GM23338 (cell line): ENCODE measurements at regions not wholly inside any gene's neighbourhood (a gene's known extent, or its start where the extent isn't known, plus 50 kb on each side); places are given as distances from the start of the nearest gene placed in this dataset.

Experiments
- ATAC-seq: fragments of 200-7000 bp; cut with Tn5 transposase; 3 replicates; pipeline ENCODE4 v1.9.1; 2020
- DNase-seq: peaks from one replicate; pipeline ENCODE4 v3.0.0-alpha.2; 2015; ENCODE audit warnings: low spot score
- H2AFZ ChIP-seq: fragments of 200-600 bp; sonication (generic); 2 replicates; pipeline ENCODE4 v1.8.0; 2016; ENCODE audit warnings: antibody characterized with exemption, mild to moderate bottlenecking, moderate library complexity
- H3F3A ChIP-seq: fragments of 200-600 bp; sonication (generic); replicated peaks from 2 replicates; pipeline ENCODE4 v1.8.0; 2017; ENCODE audit warnings: antibody characterized with exemption, mixed run types, low read depth
- H3K27ac ChIP-seq: fragments of 200-600 bp; sonication (generic); 2 replicates; pipeline ENCODE4 v1.6.1; 2016; ENCODE audit warnings: low read depth
- H3K27me3 ChIP-seq: fragments of 200-600 bp; sonication (generic); 2 replicates; pipeline ENCODE4 v1.8.0; 2016; ENCODE audit warnings: mild to moderate bottlenecking, mixed run types, moderate library complexity; ENCODE audit not compliant: insufficient read depth
- H3K36me3 ChIP-seq: fragments of 200-600 bp; sonication (generic); 2 replicates; pipeline ENCODE4 v1.8.0; 2016; ENCODE audit warnings: mild to moderate bottlenecking; ENCODE audit not compliant: insufficient read depth
- H3K4me1 ChIP-seq: fragments of 200-600 bp; sonication (generic); 2 replicates; pipeline ENCODE4 v1.8.0; 2016; ENCODE audit warnings: mild to moderate bottlenecking, moderate library complexity; ENCODE audit not compliant: insufficient read depth
- H3K4me2 ChIP-seq: fragments of 200-600 bp; sonication (generic); 2 replicates; pipeline ENCODE4 v1.7.1; 2017; ENCODE audit warnings: mixed run types
- H3K4me3 ChIP-seq: fragments of 200-600 bp; sonication (generic); 2 replicates; pipeline ENCODE4 v1.6.1; 2016; ENCODE audit warnings: mixed run types
- H3K79me2 ChIP-seq: fragments of 200-600 bp; sonication (generic); replicated peaks from 2 replicates; pipeline ENCODE4 v1.8.0; 2017; ENCODE audit warnings: mild to moderate bottlenecking; ENCODE audit not compliant: insufficient read depth
- H3K9me2 ChIP-seq: fragments of 200-600 bp; sonication (generic); 2 replicates; pipeline ENCODE4 v1.8.0; 2017; ENCODE audit not compliant: insufficient read depth
- H4K20me1 ChIP-seq: fragments of 200-600 bp; sonication (generic); replicated peaks from 2 replicates; pipeline ENCODE4 v1.8.0; 2017; ENCODE audit warnings: mild to moderate bottlenecking; ENCODE audit not compliant: insufficient read depth
- H3K27ac Mint-ChIP-seq: 2 replicates; pipeline ENCODE4 v1.8.0; 2020; ENCODE audit warnings: inconsistent platforms, mild to moderate bottlenecking, moderate library complexity, mixed read lengths
- H3K27me3 Mint-ChIP-seq: 3 replicates; pipeline ENCODE4 v1.8.0; 2022; ENCODE audit warnings: low read depth, mild to moderate bottlenecking, moderate library complexity, mixed read lengths, inconsistent platforms; ENCODE audit not compliant: insufficient read depth, poor library complexity
- H3K36me3 Mint-ChIP-seq: 3 replicates; pipeline ENCODE4 v1.8.0; 2021; ENCODE audit warnings: low read depth, mild to moderate bottlenecking, inconsistent platforms, moderate library complexity, mixed read lengths
- H3K4me1 Mint-ChIP-seq: 3 replicates; pipeline ENCODE4 v1.8.0; 2020; ENCODE audit warnings: mild to moderate bottlenecking, inconsistent platforms, mixed read lengths
- H3K4me3 Mint-ChIP-seq: 3 replicates; pipeline ENCODE4 v1.8.0; 2021; ENCODE audit warnings: moderate library complexity, mild to moderate bottlenecking, inconsistent platforms, mixed read lengths
- H3K9me3 Mint-ChIP-seq: 3 replicates; pipeline ENCODE4 v1.8.0; 2020; ENCODE audit warnings: moderate library complexity, mild to moderate bottlenecking, inconsistent platforms, mixed read lengths
- CREB1 ChIP-seq: fragments of 250-450 bp; sonication (Bioruptor Pico); IDR thresholded peaks from 2 replicates; pipeline ENCODE4 v1.5.0; 2020; ENCODE audit warnings: low read depth, mild to moderate bottlenecking, moderate library complexity
- EZH2 ChIP-seq: fragments of 200-600 bp; sonication (generic); IDR thresholded peaks from one replicate; pipeline ENCODE4 v1.8.0; 2017; ENCODE audit warnings: antibody characterized with exemption, mild to moderate bottlenecking, low read depth; ENCODE audit not compliant: unreplicated experiment
- EZH2phosphoT487 ChIP-seq: fragments of 200-600 bp; sonication (generic); IDR thresholded peaks from one replicate; pipeline ENCODE4 v1.8.1; 2018; ENCODE audit warnings: antibody characterized with exemption; ENCODE audit not compliant: unreplicated experiment
- JUNB ChIP-seq: IDR thresholded peaks from one replicate; pipeline ENCODE4 v1.6.1; 2016; ENCODE audit warnings: antibody characterized with exemption; ENCODE audit not compliant: unreplicated experiment
- NANOG ChIP-seq: IDR thresholded peaks from 2 replicates; pipeline ENCODE4 v1.6.1; 2016; ENCODE audit warnings: antibody characterized with exemption, borderline replicate concordance
- POLR2AphosphoS5 ChIP-seq: IDR thresholded peaks from 2 replicates; pipeline ENCODE4 v1.6.1; 2016; ENCODE audit warnings: antibody characterized with exemption, low read depth
- STAT1 ChIP-seq: IDR thresholded peaks from one replicate; pipeline ENCODE4 v1.6.1; 2016; ENCODE audit warnings: antibody characterized with exemption; ENCODE audit not compliant: unreplicated experiment
- ZNF114 ChIP-seq: fragments of 250-450 bp; sonication (Bioruptor Pico); IDR thresholded peaks from 2 replicates; pipeline ENCODE4 v1.5.0; 2020; ENCODE audit warnings: mild to moderate bottlenecking, moderate library complexity
- ZNF331 ChIP-seq: fragments of 250-450 bp; sonication (Bioruptor Pico); IDR thresholded peaks from 2 replicates; pipeline ENCODE4 v1.5.0; 2020; ENCODE audit warnings: low read depth, mild to moderate bottlenecking, moderate library complexity
- TF ChIP-seq, protein P1 (sequence below): IDR thresholded peaks from one replicate; pipeline ENCODE4 v1.6.1; 2018; ENCODE audit warnings: antibody characterized with exemption; ENCODE audit not compliant: unreplicated experiment
- TF ChIP-seq, protein P2 (sequence below): fragments of 250-450 bp; sonication (Bioruptor Pico); IDR thresholded peaks from 2 replicates; pipeline ENCODE4 v1.5.0; 2020; ENCODE audit warnings: mild to moderate bottlenecking, moderate library complexity
- TF ChIP-seq, protein P3 (sequence below), 2 experiments: fragments of 200-600 bp in 1 of 2; sonication (generic) in 1 of 2; conservative IDR thresholded peaks; 2 replicates each; pipeline versions ENCODE4 v1.5.1 to v1.6.1; 2016 to 2017; ENCODE audit warnings: antibody characterized with exemption in 2 of 2, low read depth in 2 of 2, mild to moderate bottlenecking in 2 of 2, moderate library complexity in 1 of 2
- TF ChIP-seq, protein P4 (sequence below): IDR thresholded peaks from 2 replicates; pipeline ENCODE4 v1.6.1; 2016; ENCODE audit warnings: antibody characterized with exemption

DNA sequence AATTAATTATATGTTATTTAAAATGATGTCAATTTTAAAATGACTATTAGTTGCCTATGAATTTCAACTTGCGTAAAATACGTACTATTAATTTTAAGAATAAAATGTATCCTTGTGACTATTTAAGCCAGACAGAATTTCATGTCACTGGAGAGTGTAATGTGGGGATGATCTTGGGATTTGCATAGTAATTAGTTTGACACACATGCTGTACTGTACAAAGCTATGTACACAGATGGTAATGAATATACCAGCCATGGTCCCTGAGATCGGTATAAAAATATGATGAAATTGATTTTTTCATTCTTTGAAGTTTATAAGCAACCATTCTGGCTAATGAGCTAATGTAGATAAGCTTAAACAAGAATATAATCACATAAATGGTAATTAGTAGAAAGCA lies 134.4 kb upstream of the ROBO1 start (continued):
- TF ChIP-seq, protein P1, sequence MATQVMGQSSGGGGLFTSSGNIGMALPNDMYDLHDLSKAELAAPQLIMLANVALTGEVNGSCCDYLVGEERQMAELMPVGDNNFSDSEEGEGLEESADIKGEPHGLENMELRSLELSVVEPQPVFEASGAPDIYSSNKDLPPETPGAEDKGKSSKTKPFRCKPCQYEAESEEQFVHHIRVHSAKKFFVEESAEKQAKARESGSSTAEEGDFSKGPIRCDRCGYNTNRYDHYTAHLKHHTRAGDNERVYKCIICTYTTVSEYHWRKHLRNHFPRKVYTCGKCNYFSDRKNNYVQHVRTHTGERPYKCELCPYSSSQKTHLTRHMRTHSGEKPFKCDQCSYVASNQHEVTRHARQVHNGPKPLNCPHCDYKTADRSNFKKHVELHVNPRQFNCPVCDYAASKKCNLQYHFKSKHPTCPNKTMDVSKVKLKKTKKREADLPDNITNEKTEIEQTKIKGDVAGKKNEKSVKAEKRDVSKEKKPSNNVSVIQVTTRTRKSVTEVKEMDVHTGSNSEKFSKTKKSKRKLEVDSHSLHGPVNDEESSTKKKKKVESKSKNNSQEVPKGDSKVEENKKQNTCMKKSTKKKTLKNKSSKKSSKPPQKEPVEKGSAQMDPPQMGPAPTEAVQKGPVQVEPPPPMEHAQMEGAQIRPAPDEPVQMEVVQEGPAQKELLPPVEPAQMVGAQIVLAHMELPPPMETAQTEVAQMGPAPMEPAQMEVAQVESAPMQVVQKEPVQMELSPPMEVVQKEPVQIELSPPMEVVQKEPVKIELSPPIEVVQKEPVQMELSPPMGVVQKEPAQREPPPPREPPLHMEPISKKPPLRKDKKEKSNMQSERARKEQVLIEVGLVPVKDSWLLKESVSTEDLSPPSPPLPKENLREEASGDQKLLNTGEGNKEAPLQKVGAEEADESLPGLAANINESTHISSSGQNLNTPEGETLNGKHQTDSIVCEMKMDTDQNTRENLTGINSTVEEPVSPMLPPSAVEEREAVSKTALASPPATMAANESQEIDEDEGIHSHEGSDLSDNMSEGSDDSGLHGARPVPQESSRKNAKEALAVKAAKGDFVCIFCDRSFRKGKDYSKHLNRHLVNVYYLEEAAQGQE = no peak
- TF ChIP-seq EZH2phosphoT487 = no peak
- TF ChIP-seq POLR2AphosphoS5 = no peak

DNA sequence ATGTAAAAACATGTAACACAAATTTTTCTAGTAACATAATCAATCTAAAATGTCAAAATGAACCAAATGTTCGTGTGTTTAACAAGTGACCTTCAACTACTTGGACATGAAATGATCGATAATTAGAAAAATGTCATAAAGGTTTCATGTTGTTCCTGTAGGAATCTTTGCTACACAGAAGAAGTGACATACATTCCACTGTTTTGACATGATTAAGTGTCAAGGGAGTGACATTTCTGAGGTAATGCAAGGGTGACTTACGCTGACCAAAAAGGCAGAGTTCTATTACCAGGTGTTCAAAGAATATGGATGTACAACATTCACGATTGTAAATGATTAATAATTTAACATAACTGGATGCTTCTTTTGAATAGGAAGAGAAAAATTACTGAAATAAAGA lies 131.1 kb upstream of the ROBO1 start:
- no peak overlapping the region for H3K27ac ChIP-seq
- H3K4me3 Mint-ChIP-seq = no peak overlapping the region

More for the DNA sequence above, 131.1 kb upstream of the ROBO1 start:
- H3K9me3 Mint-ChIP-seq = no peaks in the 10 kb centered on the region
- no peaks in the 10 kb centered on the region for H3K27me3 Mint-ChIP-seq
- Histone ChIP-seq H3K4me1 (no peaks in the 10 kb centered on the region), H3K36me3 (no peaks in the 10 kb centered on the region), H3K4me2 (no peak overlapping the region), H4K20me1 (no peaks in the 10 kb centered on the region), H3F3A (no peaks in the 10 kb centered on the region), H3K79me2 (no peaks in the 10 kb centered on the region), H3K4me3 (no peak overlapping the region), H2AFZ (no peak overlapping the region), H3K27me3 (no peaks in the 10 kb centered on the region), H3K9me2 (no peaks in the 10 kb centered on the region)
- no peak for TF ChIP-seq ZNF114 (CRISPR knock-in tag)
- TF ChIP-seq, protein P2, sequence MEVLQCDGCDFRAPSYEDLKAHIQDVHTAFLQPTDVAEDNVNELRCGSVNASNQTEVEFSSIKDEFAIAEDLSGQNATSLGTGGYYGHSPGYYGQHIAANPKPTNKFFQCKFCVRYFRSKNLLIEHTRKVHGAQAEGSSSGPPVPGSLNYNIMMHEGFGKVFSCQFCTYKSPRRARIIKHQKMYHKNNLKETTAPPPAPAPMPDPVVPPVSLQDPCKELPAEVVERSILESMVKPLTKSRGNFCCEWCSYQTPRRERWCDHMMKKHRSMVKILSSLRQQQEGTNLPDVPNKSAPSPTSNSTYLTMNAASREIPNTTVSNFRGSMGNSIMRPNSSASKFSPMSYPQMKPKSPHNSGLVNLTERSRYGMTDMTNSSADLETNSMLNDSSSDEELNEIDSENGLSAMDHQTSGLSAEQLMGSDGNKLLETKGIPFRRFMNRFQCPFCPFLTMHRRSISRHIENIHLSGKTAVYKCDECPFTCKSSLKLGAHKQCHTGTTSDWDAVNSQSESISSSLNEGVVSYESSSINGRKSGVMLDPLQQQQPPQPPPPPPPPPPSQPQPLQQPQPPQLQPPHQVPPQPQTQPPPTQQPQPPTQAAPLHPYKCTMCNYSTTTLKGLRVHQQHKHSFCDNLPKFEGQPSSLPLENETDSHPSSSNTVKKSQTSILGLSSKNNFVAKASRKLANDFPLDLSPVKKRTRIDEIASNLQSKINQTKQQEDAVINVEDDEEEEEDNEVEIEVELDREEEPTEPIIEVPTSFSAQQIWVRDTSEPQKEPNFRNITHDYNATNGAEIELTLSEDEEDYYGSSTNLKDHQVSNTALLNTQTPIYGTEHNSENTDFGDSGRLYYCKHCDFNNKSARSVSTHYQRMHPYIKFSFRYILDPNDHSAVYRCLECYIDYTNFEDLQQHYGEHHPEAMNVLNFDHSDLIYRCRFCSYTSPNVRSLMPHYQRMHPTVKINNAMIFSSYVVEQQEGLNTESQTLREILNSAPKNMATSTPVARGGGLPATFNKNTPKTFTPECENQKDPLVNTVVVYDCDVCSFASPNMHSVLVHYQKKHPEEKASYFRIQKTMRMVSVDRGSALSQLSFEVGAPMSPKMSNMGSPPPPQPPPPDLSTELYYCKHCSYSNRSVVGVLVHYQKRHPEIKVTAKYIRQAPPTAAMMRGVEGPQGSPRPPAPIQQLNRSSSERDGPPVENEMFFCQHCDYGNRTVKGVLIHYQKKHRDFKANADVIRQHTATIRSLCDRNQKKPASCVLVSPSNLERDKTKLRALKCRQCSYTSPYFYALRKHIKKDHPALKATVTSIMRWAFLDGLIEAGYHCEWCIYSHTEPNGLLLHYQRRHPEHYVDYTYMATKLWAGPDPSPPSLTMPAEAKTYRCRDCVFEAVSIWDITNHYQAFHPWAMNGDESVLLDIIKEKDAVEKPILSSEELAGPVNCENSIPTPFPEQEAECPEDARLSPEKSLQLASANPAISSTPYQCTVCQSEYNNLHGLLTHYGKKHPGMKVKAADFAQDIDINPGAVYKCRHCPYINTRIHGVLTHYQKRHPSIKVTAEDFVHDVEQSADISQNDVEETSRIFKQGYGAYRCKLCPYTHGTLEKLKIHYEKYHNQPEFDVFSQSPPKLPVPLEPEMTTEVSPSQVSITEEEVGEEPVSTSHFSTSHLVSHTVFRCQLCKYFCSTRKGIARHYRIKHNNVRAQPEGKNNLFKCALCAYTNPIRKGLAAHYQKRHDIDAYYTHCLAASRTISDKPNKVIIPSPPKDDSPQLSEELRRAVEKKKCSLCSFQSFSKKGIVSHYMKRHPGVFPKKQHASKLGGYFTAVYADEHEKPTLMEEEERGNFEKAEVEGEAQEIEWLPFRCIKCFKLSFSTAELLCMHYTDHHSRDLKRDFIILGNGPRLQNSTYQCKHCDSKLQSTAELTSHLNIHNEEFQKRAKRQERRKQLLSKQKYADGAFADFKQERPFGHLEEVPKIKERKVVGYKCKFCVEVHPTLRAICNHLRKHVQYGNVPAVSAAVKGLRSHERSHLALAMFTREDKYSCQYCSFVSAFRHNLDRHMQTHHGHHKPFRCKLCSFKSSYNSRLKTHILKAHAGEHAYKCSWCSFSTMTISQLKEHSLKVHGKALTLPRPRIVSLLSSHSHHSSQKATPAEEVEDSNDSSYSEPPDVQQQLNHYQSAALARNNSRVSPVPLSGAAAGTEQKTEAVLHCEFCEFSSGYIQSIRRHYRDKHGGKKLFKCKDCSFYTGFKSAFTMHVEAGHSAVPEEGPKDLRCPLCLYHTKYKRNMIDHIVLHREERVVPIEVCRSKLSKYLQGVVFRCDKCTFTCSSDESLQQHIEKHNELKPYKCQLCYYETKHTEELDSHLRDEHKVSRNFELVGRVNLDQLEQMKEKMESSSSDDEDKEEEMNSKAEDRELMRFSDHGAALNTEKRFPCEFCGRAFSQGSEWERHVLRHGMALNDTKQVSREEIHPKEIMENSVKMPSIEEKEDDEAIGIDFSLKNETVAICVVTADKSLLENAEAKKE (CRISPR knock-in tag) = no peak
- TF ChIP-seq, protein P3, sequence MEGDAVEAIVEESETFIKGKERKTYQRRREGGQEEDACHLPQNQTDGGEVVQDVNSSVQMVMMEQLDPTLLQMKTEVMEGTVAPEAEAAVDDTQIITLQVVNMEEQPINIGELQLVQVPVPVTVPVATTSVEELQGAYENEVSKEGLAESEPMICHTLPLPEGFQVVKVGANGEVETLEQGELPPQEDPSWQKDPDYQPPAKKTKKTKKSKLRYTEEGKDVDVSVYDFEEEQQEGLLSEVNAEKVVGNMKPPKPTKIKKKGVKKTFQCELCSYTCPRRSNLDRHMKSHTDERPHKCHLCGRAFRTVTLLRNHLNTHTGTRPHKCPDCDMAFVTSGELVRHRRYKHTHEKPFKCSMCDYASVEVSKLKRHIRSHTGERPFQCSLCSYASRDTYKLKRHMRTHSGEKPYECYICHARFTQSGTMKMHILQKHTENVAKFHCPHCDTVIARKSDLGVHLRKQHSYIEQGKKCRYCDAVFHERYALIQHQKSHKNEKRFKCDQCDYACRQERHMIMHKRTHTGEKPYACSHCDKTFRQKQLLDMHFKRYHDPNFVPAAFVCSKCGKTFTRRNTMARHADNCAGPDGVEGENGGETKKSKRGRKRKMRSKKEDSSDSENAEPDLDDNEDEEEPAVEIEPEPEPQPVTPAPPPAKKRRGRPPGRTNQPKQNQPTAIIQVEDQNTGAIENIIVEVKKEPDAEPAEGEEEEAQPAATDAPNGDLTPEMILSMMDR (conservative IDR thresholded peaks at IDR 0.05; ENCODE audit: low read depth in 2 of 2) = no peak
- no peak for TF ChIP-seq NANOG
- TF ChIP-seq, protein P4, sequence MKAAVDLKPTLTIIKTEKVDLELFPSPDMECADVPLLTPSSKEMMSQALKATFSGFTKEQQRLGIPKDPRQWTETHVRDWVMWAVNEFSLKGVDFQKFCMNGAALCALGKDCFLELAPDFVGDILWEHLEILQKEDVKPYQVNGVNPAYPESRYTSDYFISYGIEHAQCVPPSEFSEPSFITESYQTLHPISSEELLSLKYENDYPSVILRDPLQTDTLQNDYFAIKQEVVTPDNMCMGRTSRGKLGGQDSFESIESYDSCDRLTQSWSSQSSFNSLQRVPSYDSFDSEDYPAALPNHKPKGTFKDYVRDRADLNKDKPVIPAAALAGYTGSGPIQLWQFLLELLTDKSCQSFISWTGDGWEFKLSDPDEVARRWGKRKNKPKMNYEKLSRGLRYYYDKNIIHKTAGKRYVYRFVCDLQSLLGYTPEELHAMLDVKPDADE = no peak
- TF ChIP-seq JUNB = no peak
- TF ChIP-seq EZH2phosphoT487 = no peak
- no peak for TF ChIP-seq ZNF331 (CRISPR knock-in tag)
- no peak for TF ChIP-seq CREB1 (CRISPR knock-in tag)
- no peak for TF ChIP-seq POLR2AphosphoS5
- TF ChIP-seq STAT1 = no peak
- TF ChIP-seq EZH2 = no peak
- ATAC-seq (no peak), DNase-seq (no peak)
- no peaks in the 10 kb centered on the region for H3K36me3 Mint-ChIP-seq
- H3K4me1 Mint-ChIP-seq = peaks cover 3% of the 10 kb centered on the region; the same call in 2 of the 3 replicates
- H3K27ac Mint-ChIP-seq = no peak overlapping the region
